BJ (cell line): ENCODE measurements at regions not wholly inside any gene's neighbourhood (a gene's known extent, or its start where the extent isn't known, plus 50 kb on each side); places are given as distances from the start of the nearest gene placed in this dataset.

Experiments
- CTCF ChIA-PET: fragments of 350-600 bp; formaldehyde crosslinking; extraction: SDS; loops from one replicate; lab custom pipeline; 2021; ENCODE audit warnings: antibody characterized with exemption, inconsistent platforms; lab: Yijun Ruan, JAX
- POLR2A ChIA-PET: fragments of 300-600 bp; sonication (Branson Sonifier 250); formaldehyde crosslinking; extraction: SDS; loops from one replicate; lab custom pipeline; 2021; ENCODE audit warnings: antibody characterized with exemption; lab: Charles Lee
- DNase-seq: peaks from one replicate; pipeline ENCODE4 v3.0.0-alpha.2; 2011; ENCODE audit warnings: low read depth
- H3K27me3 ChIP-seq: 2 replicates; pipeline ENCODE4 v1.6.0; 2011; ENCODE audit warnings: low read length; ENCODE audit not compliant: control insufficient read depth, insufficient read depth
- H3K36me3 ChIP-seq: 2 replicates; pipeline ENCODE4 v1.5.1; 2011; ENCODE audit warnings: low read length; ENCODE audit not compliant: control insufficient read depth, insufficient read depth
- H3K4me3 ChIP-seq: 2 replicates; pipeline ENCODE4 v1.5.1; 2011; ENCODE audit warnings: low read depth, mild to moderate bottlenecking, control low read depth, low read length
- TF ChIP-seq, protein P1 (sequence below): IDR thresholded peaks from 2 replicates; pipeline ENCODE4 v1.5.1; 2011; ENCODE audit warnings: low read depth, mild to moderate bottlenecking, control low read depth, inconsistent platforms, low read length, moderate library complexity; ENCODE audit not compliant: insufficient read depth

- no peak for DNase-seq
- H3K36me3 ChIP-seq: no peaks in the 10 kb centered on the region
- TF ChIP-seq, protein P1, sequence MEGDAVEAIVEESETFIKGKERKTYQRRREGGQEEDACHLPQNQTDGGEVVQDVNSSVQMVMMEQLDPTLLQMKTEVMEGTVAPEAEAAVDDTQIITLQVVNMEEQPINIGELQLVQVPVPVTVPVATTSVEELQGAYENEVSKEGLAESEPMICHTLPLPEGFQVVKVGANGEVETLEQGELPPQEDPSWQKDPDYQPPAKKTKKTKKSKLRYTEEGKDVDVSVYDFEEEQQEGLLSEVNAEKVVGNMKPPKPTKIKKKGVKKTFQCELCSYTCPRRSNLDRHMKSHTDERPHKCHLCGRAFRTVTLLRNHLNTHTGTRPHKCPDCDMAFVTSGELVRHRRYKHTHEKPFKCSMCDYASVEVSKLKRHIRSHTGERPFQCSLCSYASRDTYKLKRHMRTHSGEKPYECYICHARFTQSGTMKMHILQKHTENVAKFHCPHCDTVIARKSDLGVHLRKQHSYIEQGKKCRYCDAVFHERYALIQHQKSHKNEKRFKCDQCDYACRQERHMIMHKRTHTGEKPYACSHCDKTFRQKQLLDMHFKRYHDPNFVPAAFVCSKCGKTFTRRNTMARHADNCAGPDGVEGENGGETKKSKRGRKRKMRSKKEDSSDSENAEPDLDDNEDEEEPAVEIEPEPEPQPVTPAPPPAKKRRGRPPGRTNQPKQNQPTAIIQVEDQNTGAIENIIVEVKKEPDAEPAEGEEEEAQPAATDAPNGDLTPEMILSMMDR: no peak
- CTCF ChIA-PET: interaction anchor here (0.9 to 2.3 kb wide), 3 partner anchors 43 to 389 kb away, joined by 3 to 9 read pairs (median 3); no protein-coding TSS in a partner anchor
- peaks cover 3% of the 10 kb centered on the region for H3K27me3 ChIP-seq
- POLR2A ChIA-PET: no interaction called here
- H3K4me3 ChIP-seq: no peak overlapping the region
These were observed 184.2 kb downstream of the ANKRD60 start for GRCh38 chr20:58044286-58044685.

GRCh38 chr20:58043236-58044140 is 185.0 kb downstream of the ANKRD60 start:
- H3K4me3 ChIP-seq: no peak overlapping the region
- POLR2A ChIA-PET: no interaction called here
- H3K27me3 ChIP-seq: peaks cover 4% of the 10 kb centered on the region
- no peaks in the 10 kb centered on the region for H3K36me3 ChIP-seq
- no peak for DNase-seq
- CTCF ChIA-PET: interaction anchor here (0.9 to 2.3 kb wide), 4 partner anchors 43 to 389 kb away, joined by 3 to 9 read pairs (median 3); no protein-coding TSS in a partner anchor
- TF ChIP-seq, protein P1: no peak

DNA sequence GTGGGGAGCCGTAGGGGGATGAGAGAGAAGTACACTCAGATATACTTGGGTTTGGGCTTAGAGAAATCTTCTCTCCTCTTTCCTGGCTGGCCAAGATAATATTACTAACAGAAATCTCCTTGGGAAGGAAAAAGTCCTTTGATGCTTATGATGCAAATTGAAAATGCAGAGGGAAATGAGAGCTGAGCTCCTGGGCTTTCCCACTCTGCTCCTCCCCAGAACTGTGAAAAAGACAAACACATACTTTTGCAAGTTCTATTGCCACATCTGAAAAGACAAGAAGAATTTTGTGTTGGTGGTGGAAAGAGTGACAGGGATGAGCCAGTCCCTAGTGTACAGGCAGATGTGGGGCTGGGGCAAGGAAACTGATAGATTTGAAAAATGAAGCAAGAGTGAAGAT is 185.9 kb downstream of the ANKRD60 start:
- ChIA-PET POLR2A (no interaction called here), CTCF (interaction anchor here (1.1 to 2.3 kb wide), 2 partner anchors 45 to 388 kb away, joined by 3 to 9 read pairs; no protein-coding TSS in a partner anchor)
- Histone ChIP-seq H3K36me3 (no peaks in the 10 kb centered on the region), H3K27me3 (peaks cover 5% of the 10 kb centered on the region), H3K4me3 (no peak overlapping the region)
- DNase-seq: no peak
- TF ChIP-seq, protein P1: no peak

GRCh38 chr20:58040447-58041290 is 187.8 kb downstream of the ANKRD60 start:
- CTCF ChIA-PET: no interaction called here
- DNase-seq: no peak
- TF ChIP-seq, protein P1: no peak
- POLR2A ChIA-PET: no interaction called here
- Histone ChIP-seq H3K27me3 (peaks cover 6% of the 10 kb centered on the region), H3K36me3 (no peaks in the 10 kb centered on the region), H3K4me3 (no peak overlapping the region)
